ENCODE measurements at regions not wholly inside any gene's neighbourhood (a gene's known extent, or its start where the extent isn't known, plus 50 kb on each side); places are given as distances from the start of the nearest gene placed in this dataset.

GRCh38 chr7:155394413-155394812, 63.5 kb upstream of the EN2 start:
- H3K56ac ChIP-seq (ENCODE audit: insufficient read length, low read depth, low read length) = no peak overlapping the region
- H3K9ac ChIP-seq (ENCODE audit: extremely low read depth, insufficient read length, low read length) = no peak overlapping the region
- no CpG with 5 or more reads among the region's 7 CpGs for WGBS (ENCODE audit: extremely low coverage, insufficient read length, low lambda C conversion rate)
- H3K4me1 Mint-ChIP-seq = no peaks in the 10 kb centered on the region
- no peak overlapping the region for H3K4me3 Mint-ChIP-seq
- H3K4me2 ChIP-seq (ENCODE audit: insufficient read depth, insufficient read length, low read length) = no peak overlapping the region
- H2BK20ac ChIP-seq (ENCODE audit: low read depth, low read length, poor library complexity, severe bottlenecking) = no peak overlapping the region
- peaks cover 83% of the 10 kb centered on the region for H3K27me3 Mint-ChIP-seq (ENCODE audit: low read depth)
- H3K27me3 ChIP-seq (ENCODE audit: insufficient read depth, low read length) = no peaks in the 10 kb centered on the region; the same call in 1 of the 2 replicates
- H3K27ac ChIP-seq (ENCODE audit: insufficient read length, low read depth, low read length) = no peak overlapping the region
- H4K5ac ChIP-seq (ENCODE audit: insufficient read length, low read depth, low read length) = no peak overlapping the region
- DNase-seq = no peak
- no peaks in the 10 kb centered on the region for H3K79me1 ChIP-seq (ENCODE audit: insufficient read depth, low read depth, low read length, poor library complexity, severe bottlenecking)
- H3K14ac ChIP-seq (ENCODE audit: insufficient read depth, low read length) = no peak overlapping the region; the same call in 1 of the 2 replicates
- H4K20me1 ChIP-seq (ENCODE audit: control insufficient read depth, insufficient read depth, insufficient read length) = no peaks in the 10 kb centered on the region
- no peak overlapping the region for H3K4ac ChIP-seq (ENCODE audit: low read depth, low read length)
- TF ChIP-seq CTCF (conservative IDR thresholded peaks at IDR 0.05) = no peak
- H2AFZ ChIP-seq (ENCODE audit: low read length) = no peak overlapping the region
- no peak overlapping the region for H3T11ph ChIP-seq (ENCODE audit: low read length)
- H3K27ac Mint-ChIP-seq = no peak overlapping the region
- H2BK15ac ChIP-seq (ENCODE audit: low read depth, low read length) = no peak overlapping the region
- H3K4me1 ChIP-seq (ENCODE audit: insufficient read depth, low read length) = no peaks in the 10 kb centered on the region
- H4K91ac ChIP-seq (ENCODE audit: insufficient read length, low read depth, low read length) = no peak overlapping the region
- no peak overlapping the region for H4K8ac ChIP-seq (replicated peaks; ENCODE audit: insufficient read length, low read depth, low read length)
- no peak overlapping the region for H2BK5ac ChIP-seq (ENCODE audit: insufficient read length, low read length)
- no peak overlapping the region for H3K23ac ChIP-seq (ENCODE audit: insufficient read length, low read depth, low read length)
- no peak overlapping the region for H2BK12ac ChIP-seq (ENCODE audit: insufficient read length, low read depth, low read length)
- peaks cover 0 to 3% (median 0%) of the 10 kb centered on the region in 3 experiments; a peak in 2 of 7 replicates for H3K36me3 Mint-ChIP-seq (ENCODE audit: insufficient read depth in 1 of 3, low read depth in 3 of 3)
- no peaks in the 10 kb centered on the region for H3K23me2 ChIP-seq (ENCODE audit: insufficient read length, low read depth, low read length, poor library complexity, severe bottlenecking)
- no peaks in the 10 kb centered on the region for H3K79me2 ChIP-seq (ENCODE audit: insufficient read depth, low read length)
- H2BK120ac ChIP-seq (ENCODE audit: low read depth, low read length, poor library complexity, severe bottlenecking) = no peak overlapping the region
- H3K9me3 ChIP-seq (ENCODE audit: control insufficient read depth, low read depth, low read length) = no peaks in the 10 kb centered on the region
- no peak overlapping the region for H2AK5ac ChIP-seq (ENCODE audit: insufficient read length, low read length)
- peaks cover 7 to 8% of the 10 kb centered on the region in 2 experiments; a peak in 4 of 5 replicates for H3K9me3 Mint-ChIP-seq
- no peak overlapping the region for H3K18ac ChIP-seq (ENCODE audit: insufficient read length, low read depth, low read length)

Data from H9 (cell line).